ENCODE measurements at regions not wholly inside any gene's neighbourhood (a gene's known extent, or its start where the extent isn't known, plus 50 kb on each side); places are given as distances from the start of the nearest gene placed in this dataset.

GRCh38 chr22:49553076-49553475 lies 274.6 kb downstream of the BRD1 start:
- no peak for TF ChIP-seq POLR2AphosphoS5 (IDR thresholded peaks at IDR 0.05; ENCODE audit: borderline replicate concordance, low read depth, low read length)
- TF ChIP-seq EZH2 (IDR thresholded peaks at IDR 0.05): no peak
- TF ChIP-seq FOXP2 (optimal IDR thresholded peaks at IDR 0.05; ENCODE audit: control extremely low read depth, extremely low read length, insufficient read depth): no peak
